Psoas muscle (tissue), 7 donors: ENCODE measurements at regions not wholly inside any gene's neighbourhood (a gene's known extent, or its start where the extent isn't known, plus 50 kb on each side); places are given as distances from the start of the nearest gene placed in this dataset.

Experiments used
- ATAC-seq, 4 donors: fragments of 200-7000 bp; cut with Tn5 transposase; one replicate each; pipeline ENCODE4 v1.9.1; 2020; ENCODE audit warnings: moderate library complexity in 3 of 4, mild to moderate bottlenecking in 2 of 4
- DNase-seq, 2 donors: peaks; one replicate each; pipeline ENCODE4 v3.0.0-alpha.2; 2020
- H3K27ac ChIP-seq: fragments of 200-600 bp; one replicate; pipeline ENCODE4 v1.8.0; 2022
- H3K27me3 ChIP-seq, 3 donors: fragments of 200-600 bp in 1 of 3; one replicate each; pipeline versions ENCODE4 v1.6.1 to v1.8.0; 2013 to 2022; ENCODE audit warnings: low read length in 2 of 3, mild to moderate bottlenecking in 2 of 3, moderate library complexity in 1 of 3; ENCODE audit not compliant: insufficient read depth in 3 of 3
- H3K36me3 ChIP-seq, 2 donors: fragments of 200-600 bp in 1 of 2; one replicate each; pipeline versions ENCODE4 v1.6.1 to v1.8.0; 2013 to 2022; ENCODE audit warnings: low read depth in 1 of 2, mild to moderate bottlenecking in 1 of 2, moderate library complexity in 1 of 2; ENCODE audit not compliant: insufficient read depth in 1 of 2
- H3K4me1 ChIP-seq: fragments of 200-600 bp; one replicate; pipeline ENCODE4 v1.8.0; 2022
- H3K4me3 ChIP-seq: fragments of 200-600 bp; one replicate; pipeline ENCODE4 v1.8.0; 2022; ENCODE audit warnings: mild to moderate bottlenecking
- H3K9me3 ChIP-seq: fragments of 200-600 bp; one replicate; pipeline ENCODE4 v1.8.0; 2022
- CTCF ChIP-seq: fragments of 200-600 bp; IDR thresholded peaks from one replicate; pipeline ENCODE4 v1.8.0; 2022; ENCODE audit warnings: antibody characterized with exemption
- WGBS, 3 donors: extraction: QIAGEN DNeasy Blood & Tissue Kit; methylation state at CpG; one replicate each; pipeline versions ENCODE4 v1.1.6 to v1.1.7; 2013; 5-methylcytosine and 5-hydroxymethylcytosine counted together
- intact Hi-C, 2 donors: fragments of 100-400 bp; cut with DNase I; formaldehyde crosslinking; loops; one replicate each; pipeline versions ENCODE4 v1.11.0 to v1.14.2; 2022
- donor health status: healthy with polysubstance abuse.
- donor health status: DM: no; HTN: no; CAD: no; lungs with moderate emphysema.
- donor health status: Bipolar disorder and iron deficiency.
- donor health status: healthy.
- donor health status: DM: yes; HTN: yes; CAD: no.
- donor health status: DM: no; HTN: no; CAD: no.
- donor health status: DM: yes; HTN: yes; CAD: no.

GRCh38 chr2:45209302-45209701, 200.1 kb upstream of the SIX2 start:
- Histone ChIP-seq H3K36me3 (no peaks in the 10 kb centered on the region), H3K4me3 (no peak overlapping the region), H3K27me3 (no peaks in the 10 kb centered on the region), H3K4me1 (no peaks in the 10 kb centered on the region), H3K27ac (no peak overlapping the region), H3K9me3 (no peaks in the 10 kb centered on the region)
- 80 to 83% (median 80%) methylated on average over 5 of the region's 5 CpGs for WGBS, 3 donors
- no peak for TF ChIP-seq CTCF
- intact Hi-C loops = no loop called here
- no peak for DNase-seq
- ATAC-seq = no peak

- ATAC-seq (no peak), DNase-seq (no peak)
- no peak overlapping the region for H3K4me3 ChIP-seq
- intact Hi-C loops = no loop called here
- no peaks in the 10 kb centered on the region for H3K36me3 ChIP-seq
- no peaks in the 10 kb centered on the region for H3K4me1 ChIP-seq
- no peak overlapping the region for H3K27ac ChIP-seq
- peaks cover 4% of the 10 kb centered on the region for H3K9me3 ChIP-seq
- H3K27me3 ChIP-seq = no peaks in the 10 kb centered on the region
- WGBS, 3 donors = 50 to 62% (median 57%) methylated on average over 4 of the region's 4 CpGs
- no peak for TF ChIP-seq CTCF
These were observed 197.8 kb upstream of the SIX2 start for GRCh38 chr2:45207101-45207500.

GRCh38 chr2:45205985-45206384, 196.7 kb upstream of the SIX2 start:
- intact Hi-C loops = no loop called here
- no peaks in the 10 kb centered on the region for H3K36me3 ChIP-seq
- H3K9me3 ChIP-seq = peaks cover 4% of the 10 kb centered on the region
- DNase-seq (no peak), ATAC-seq (no peak)
- H3K27me3 ChIP-seq = no peaks in the 10 kb centered on the region
- no peak overlapping the region for H3K27ac ChIP-seq
- 76 to 85% (median 80%) methylated on average over 8 of the region's 8 CpGs for WGBS, 3 donors
- TF ChIP-seq CTCF = no peak
- no peaks in the 10 kb centered on the region for H3K4me1 ChIP-seq
- H3K4me3 ChIP-seq = no peak overlapping the region

- H3K4me1 ChIP-seq = no peaks in the 10 kb centered on the region
- peaks cover 4% of the 10 kb centered on the region for H3K9me3 ChIP-seq
- DNase-seq (no peak), ATAC-seq (no peak)
- 68 to 84% (median 74%) methylated on average over 4 of the region's 4 CpGs for WGBS, 3 donors
- no peak for TF ChIP-seq CTCF
- no peaks in the 10 kb centered on the region for H3K27me3 ChIP-seq
- no peak overlapping the region for H3K4me3 ChIP-seq
- H3K36me3 ChIP-seq = no peaks in the 10 kb centered on the region
- intact Hi-C loops = no loop called here
- H3K27ac ChIP-seq = no peak overlapping the region
These were observed 196.2 kb upstream of the SIX2 start for GRCh38 chr2:45205480-45205879.

GRCh38 chr2:45203400-45203799, 194.1 kb upstream of the SIX2 start:
- ATAC-seq (no peak), DNase-seq (no peak)
- Histone ChIP-seq H3K4me3 (no peak overlapping the region), H3K27ac (no peak overlapping the region), H3K4me1 (no peaks in the 10 kb centered on the region), H3K36me3 (no peaks in the 10 kb centered on the region), H3K27me3 (no peaks in the 10 kb centered on the region), H3K9me3 (peaks cover 4% of the 10 kb centered on the region)
- TF ChIP-seq CTCF = no peak
- intact Hi-C loops = no loop called here
